Fibroblast of the aortic adventitia (primary cell): ENCODE measurements at regions not wholly inside any gene's neighbourhood (a gene's known extent, or its start where the extent isn't known, plus 50 kb on each side); places are given as distances from the start of the nearest gene placed in this dataset.

Experiments used
- DNase-seq: peaks from one replicate; pipeline ENCODE4 v3.0.0-alpha.2; 2010; ENCODE audit warnings: low read depth
- H3K4me3 ChIP-seq: 2 replicates; pipeline ENCODE4 v1.5.1; 2011; ENCODE audit warnings: low read depth, mild to moderate bottlenecking, control low read depth, low read length, moderate library complexity
- CTCF ChIP-seq: IDR thresholded peaks from 2 replicates; pipeline ENCODE4 v1.5.1; 2011; ENCODE audit warnings: mild to moderate bottlenecking, low read length, control low read depth, inconsistent platforms; ENCODE audit not compliant: insufficient read depth

DNA sequence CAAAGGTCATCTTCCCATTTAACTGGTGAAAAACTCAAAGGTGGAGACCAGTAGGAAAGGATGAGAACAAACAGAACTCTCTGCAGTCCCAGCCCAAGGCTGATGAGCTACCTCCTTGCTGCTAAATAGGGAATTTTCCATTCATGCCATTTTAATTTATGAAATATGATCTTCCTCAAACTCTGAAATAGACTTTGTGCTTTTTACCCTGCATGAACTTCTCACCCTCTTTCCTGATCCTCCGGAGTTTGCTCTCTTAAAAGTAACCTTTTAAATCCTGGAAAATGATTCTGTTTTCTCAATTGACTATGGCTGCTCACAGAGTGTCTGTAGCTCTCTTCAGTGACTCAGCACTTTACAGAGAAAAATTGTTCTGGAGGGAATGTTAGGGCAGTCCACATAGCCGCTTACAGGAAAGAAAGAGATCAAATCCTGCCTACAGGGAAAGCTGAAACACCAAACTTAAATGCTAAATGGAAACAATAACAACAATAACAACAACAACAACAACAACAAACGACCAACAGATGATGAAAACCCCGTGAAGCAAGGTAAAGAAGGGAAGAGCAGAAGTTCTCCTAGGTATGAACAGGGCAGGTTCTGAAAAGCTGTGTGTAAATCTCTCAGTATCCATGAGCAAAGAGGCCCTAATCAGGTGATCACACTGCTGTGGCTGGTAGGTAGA lies 79.8 kb upstream of the SESTD1 start:
- no peak overlapping the region for H3K4me3 ChIP-seq
- no peak for TF ChIP-seq CTCF
- peak; percentile 64 for DNase-seq

GRCh38 chr2:179343945-179344279 lies 79.3 kb upstream of the SESTD1 start:
- DNase-seq, result no peak
- H3K4me3 ChIP-seq, result no peak overlapping the region
- no peak for TF ChIP-seq CTCF

DNA sequence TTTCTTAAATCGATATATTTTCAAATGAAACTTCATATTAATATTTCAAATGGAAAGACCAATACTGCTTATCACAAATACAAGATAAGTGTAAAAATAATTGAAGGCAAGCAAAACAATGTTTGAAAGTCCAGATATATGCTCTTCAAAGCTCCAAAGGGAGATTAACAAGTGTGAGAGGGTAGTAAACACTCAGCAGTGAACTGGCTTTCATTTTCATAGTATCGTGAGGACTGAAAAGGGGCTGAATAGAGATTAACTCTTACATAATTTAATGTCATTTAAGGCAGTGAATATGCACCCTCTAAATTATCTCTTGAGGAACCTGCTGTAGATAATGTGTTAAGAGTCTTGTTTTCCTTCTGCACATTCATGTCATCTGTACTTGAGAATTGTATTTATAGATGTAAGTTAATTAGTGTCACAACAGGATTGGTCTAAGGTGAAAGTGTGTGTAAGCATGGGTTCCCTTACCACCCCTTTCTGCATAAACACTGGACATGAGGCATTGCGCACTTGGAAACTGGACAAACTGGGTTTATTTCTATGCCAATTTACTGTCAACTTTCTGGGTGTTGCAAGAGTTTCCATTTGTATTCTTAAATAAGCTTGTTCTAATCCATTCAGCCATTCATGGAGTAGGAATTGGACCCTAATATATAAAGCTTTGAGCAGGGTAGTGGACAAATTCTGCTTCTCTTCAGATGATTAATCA lies 76.7 kb upstream of the SESTD1 start:
- peak; percentile 65 for DNase-seq
- no peak overlapping the region for H3K4me3 ChIP-seq
- TF ChIP-seq CTCF, result no peak

- DNase-seq, result peak; percentile 86
- peak; percentile 57 for TF ChIP-seq CTCF
Observed at GRCh38 chr2:179340678-179341077, 76.0 kb upstream of the SESTD1 start.

DNA sequence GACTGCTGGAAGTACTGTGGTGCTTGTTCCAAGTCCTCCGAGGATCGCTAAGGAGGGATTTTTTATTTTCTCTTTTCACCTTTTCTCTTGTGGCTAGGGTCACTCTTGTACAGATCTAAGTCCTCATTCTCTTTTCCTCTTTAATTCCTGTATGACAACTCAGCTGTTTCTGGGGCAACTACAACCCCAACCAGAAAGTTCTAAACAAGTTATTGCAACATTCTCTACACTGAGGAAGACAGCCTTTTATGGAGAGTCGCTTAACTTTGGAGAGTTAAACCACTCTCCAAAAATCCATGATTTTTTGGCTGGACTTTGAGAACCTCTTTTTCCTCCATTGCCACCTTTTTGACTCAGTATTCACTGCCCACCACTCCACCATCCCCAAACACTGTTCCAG lies 74.0 kb upstream of the SESTD1 start:
- no peak for TF ChIP-seq CTCF
- DNase-seq, result peak; percentile 64
- no peak overlapping the region for H3K4me3 ChIP-seq

More at GRCh38 chr2:179340678-179341077, 76.0 kb upstream of the SESTD1 start:
- no peak overlapping the region for H3K4me3 ChIP-seq

GRCh38 chr2:179336782-179337534 lies 72.3 kb upstream of the SESTD1 start:
- no peak for TF ChIP-seq CTCF
- no peak overlapping the region for H3K4me3 ChIP-seq
- DNase-seq, result peak; percentile 75
